RWPE2 (cell line): ENCODE measurements at regions not wholly inside any gene's neighbourhood (a gene's known extent, or its start where the extent isn't known, plus 50 kb on each side); places are given as distances from the start of the nearest gene placed in this dataset.
A peak's percentile ranks its signal among the peaks of the same experiment; 100 is the strongest.

Source experiments
- ATAC-seq: fragments of 200-7000 bp; cut with Tn5 transposase; 3 replicates; pipeline ENCODE4 v1.9.1; 2021; ENCODE audit warnings: low read depth
- DNase-seq: peaks from one replicate; pipeline ENCODE4 v3.0.0-alpha.2; 2020; ENCODE audit warnings: low spot score
- H3K27ac ChIP-seq: fragments of 450-650 bp; 2 replicates; pipeline ENCODE4 v1.5.1; 2017; ENCODE audit warnings: mild to moderate bottlenecking; ENCODE audit not compliant: poor library complexity, severe bottlenecking
- H3K27me3 ChIP-seq: fragments of 250-450 bp; sonication (Bioruptor Pico); 2 replicates; pipeline ENCODE4 v1.5.1; 2021; ENCODE audit warnings: mild to moderate bottlenecking, moderate library complexity; ENCODE audit not compliant: insufficient read depth, poor library complexity, severe bottlenecking
- H3K36me3 ChIP-seq: fragments of 250-450 bp; sonication (Bioruptor Pico); 2 replicates; pipeline ENCODE4 v1.5.1; 2020; ENCODE audit warnings: low read depth, mild to moderate bottlenecking, moderate library complexity
- H3K4me1 ChIP-seq: fragments of 250-450 bp; sonication (Bioruptor Pico); 2 replicates; pipeline ENCODE4 v1.5.1; 2021; ENCODE audit warnings: mild to moderate bottlenecking, moderate library complexity; ENCODE audit not compliant: insufficient read depth, poor library complexity, severe bottlenecking
- H3K4me3 ChIP-seq: fragments of 250-450 bp; sonication (Bioruptor Pico); 2 replicates; pipeline ENCODE4 v1.5.1; 2021; ENCODE audit warnings: mild to moderate bottlenecking, moderate library complexity; ENCODE audit not compliant: severe bottlenecking
- H3K9me3 ChIP-seq: fragments of 250-450 bp; sonication (Bioruptor Pico); 2 replicates; pipeline ENCODE4 v1.5.1; 2021; ENCODE audit warnings: mild to moderate bottlenecking, moderate library complexity; ENCODE audit not compliant: severe bottlenecking
- TF ChIP-seq, protein P1 (sequence below): fragments of 450-650 bp; IDR thresholded peaks from one replicate; pipeline ENCODE4 v1.5.1; 2017; ENCODE audit warnings: mild to moderate bottlenecking, moderate library complexity; ENCODE audit not compliant: poor library complexity, severe bottlenecking

DNA sequence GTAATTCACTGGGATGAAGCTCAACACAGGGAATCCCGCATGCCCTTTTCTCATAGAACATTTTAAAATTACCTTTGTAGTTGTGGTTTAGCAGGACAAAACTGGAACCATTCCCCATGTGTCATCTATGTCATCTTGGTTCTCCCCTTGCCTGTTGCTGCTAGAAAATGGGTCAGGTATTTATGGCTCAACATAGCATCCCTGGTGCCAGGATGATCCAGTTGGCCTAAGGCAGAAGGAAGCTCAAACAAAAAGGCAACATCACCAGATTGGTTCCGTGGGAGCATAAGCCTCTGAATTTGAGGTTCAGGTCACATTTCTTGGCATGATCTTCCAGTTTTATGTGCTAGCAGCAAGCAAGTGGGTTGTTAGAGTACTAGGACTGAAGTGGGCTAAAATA lies 552.6 kb upstream of the BOD1L1 start:
- Histone ChIP-seq H3K4me3 (no peak overlapping the region), H3K4me1 (peaks cover 29% of the 10 kb centered on the region), H3K27ac (no peak overlapping the region), H3K9me3 (no peaks in the 10 kb centered on the region), H3K27me3 (no peaks in the 10 kb centered on the region), H3K36me3 (no peaks in the 10 kb centered on the region)
- TF ChIP-seq, protein P1, sequence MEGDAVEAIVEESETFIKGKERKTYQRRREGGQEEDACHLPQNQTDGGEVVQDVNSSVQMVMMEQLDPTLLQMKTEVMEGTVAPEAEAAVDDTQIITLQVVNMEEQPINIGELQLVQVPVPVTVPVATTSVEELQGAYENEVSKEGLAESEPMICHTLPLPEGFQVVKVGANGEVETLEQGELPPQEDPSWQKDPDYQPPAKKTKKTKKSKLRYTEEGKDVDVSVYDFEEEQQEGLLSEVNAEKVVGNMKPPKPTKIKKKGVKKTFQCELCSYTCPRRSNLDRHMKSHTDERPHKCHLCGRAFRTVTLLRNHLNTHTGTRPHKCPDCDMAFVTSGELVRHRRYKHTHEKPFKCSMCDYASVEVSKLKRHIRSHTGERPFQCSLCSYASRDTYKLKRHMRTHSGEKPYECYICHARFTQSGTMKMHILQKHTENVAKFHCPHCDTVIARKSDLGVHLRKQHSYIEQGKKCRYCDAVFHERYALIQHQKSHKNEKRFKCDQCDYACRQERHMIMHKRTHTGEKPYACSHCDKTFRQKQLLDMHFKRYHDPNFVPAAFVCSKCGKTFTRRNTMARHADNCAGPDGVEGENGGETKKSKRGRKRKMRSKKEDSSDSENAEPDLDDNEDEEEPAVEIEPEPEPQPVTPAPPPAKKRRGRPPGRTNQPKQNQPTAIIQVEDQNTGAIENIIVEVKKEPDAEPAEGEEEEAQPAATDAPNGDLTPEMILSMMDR: no peak
- no peak for DNase-seq
- ATAC-seq: no peak

DNA sequence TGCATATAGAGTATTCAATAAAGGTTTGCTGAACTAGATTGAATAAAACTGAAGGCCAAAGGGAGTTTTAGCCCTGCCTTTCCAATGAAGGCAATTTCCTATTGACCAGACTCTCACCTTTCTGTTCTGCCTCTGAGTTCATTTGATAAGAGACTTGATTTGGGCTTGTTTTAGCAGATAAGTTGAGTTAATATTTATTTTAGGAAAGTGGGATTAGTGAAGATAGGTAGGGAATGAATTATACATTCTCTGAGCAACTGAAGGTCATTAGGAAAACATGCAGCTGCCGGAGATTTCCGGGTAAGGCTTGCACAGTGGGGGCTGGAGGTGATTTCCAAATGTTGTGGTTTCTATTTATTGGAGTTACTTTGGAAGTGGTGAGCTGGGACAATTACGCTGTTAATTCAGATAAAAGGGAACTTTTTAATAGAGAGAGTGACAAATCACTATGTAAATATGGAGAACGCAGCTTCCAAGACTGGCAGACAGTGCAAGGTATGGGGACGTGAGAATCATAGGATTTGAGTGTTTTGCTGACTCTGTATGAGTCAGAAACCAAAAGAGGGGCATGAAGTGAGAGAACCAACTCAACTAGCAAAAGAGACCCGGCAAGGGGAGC lies 553.6 kb upstream of the BOD1L1 start:
- DNase-seq (no peak), ATAC-seq (peak; percentile 78)
- H3K27ac ChIP-seq: peak overlapping the region; percentile 33
- H3K4me1 ChIP-seq: peaks cover 29% of the 10 kb centered on the region
- no peaks in the 10 kb centered on the region for H3K27me3 ChIP-seq
- H3K4me3 ChIP-seq: no peak overlapping the region
- no peaks in the 10 kb centered on the region for H3K9me3 ChIP-seq
- TF ChIP-seq, protein P1: no peak
- H3K36me3 ChIP-seq: no peaks in the 10 kb centered on the region

- DNase-seq: no peak
- Histone ChIP-seq H3K27me3 (no peaks in the 10 kb centered on the region), H3K4me3 (no peak overlapping the region), H3K36me3 (no peaks in the 10 kb centered on the region), H3K4me1 (peaks cover 29% of the 10 kb centered on the region), H3K27ac (no peak overlapping the region), H3K9me3 (no peaks in the 10 kb centered on the region)
- ATAC-seq: no peak
- TF ChIP-seq, protein P1: no peak
Measured at GRCh38 chr4:14182148-14182547, 554.6 kb upstream of the BOD1L1 start.

DNA sequence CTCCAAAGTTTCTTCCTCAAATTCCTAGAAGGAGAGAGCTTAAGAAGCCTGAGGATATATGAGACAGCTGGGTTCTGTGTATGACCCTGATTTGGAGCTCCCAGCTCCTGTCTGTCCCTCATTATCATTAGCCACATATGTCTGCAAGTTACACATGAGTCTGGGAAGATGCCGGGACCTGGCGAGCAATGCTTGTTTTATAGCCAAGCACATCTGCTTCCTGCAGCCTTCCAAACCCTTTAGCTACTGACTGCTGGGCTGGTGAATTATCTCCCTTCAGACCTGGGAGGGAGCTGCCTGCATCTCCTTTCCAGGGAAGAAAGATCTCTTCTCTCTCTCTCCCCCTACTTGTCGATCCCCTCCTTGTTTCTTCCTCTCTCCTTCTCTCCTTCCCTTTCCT lies 556.7 kb upstream of the BOD1L1 start:
- Histone ChIP-seq H3K4me3 (no peak overlapping the region), H3K27ac (no peak overlapping the region), H3K36me3 (no peaks in the 10 kb centered on the region), H3K9me3 (no peaks in the 10 kb centered on the region), H3K4me1 (peaks cover 12% of the 10 kb centered on the region), H3K27me3 (no peaks in the 10 kb centered on the region)
- TF ChIP-seq, protein P1: no peak
- DNase-seq: no peak
- no peak for ATAC-seq

GRCh38 chr4:14184767-14185166 lies 557.2 kb upstream of the BOD1L1 start:
- Histone ChIP-seq H3K9me3 (no peaks in the 10 kb centered on the region), H3K4me3 (no peak overlapping the region), H3K4me1 (peaks cover 11% of the 10 kb centered on the region), H3K27me3 (no peaks in the 10 kb centered on the region), H3K36me3 (no peaks in the 10 kb centered on the region), H3K27ac (no peak overlapping the region)
- TF ChIP-seq, protein P1: no peak
- ATAC-seq (no peak), DNase-seq (no peak)
